NCI-H82 treated with DMSO at 0.1 percent for 48 hours (cell line): ENCODE measurements at regions not wholly inside any gene's neighbourhood (a gene's known extent, or its start where the extent isn't known, plus 50 kb on each side); places are given as distances from the start of the nearest gene placed in this dataset.

ENCODE experiments used
- DNase-seq: peaks from one replicate; lab custom pipeline; 2025; ENCODE audit not compliant: unreplicated experiment; lab: John Stamatoyannopoulos, UW

GRCh38 chr5:3297853-3298252, 297.8 kb upstream of the IRX1 start:
- DNase-seq, result no peak

DNA sequence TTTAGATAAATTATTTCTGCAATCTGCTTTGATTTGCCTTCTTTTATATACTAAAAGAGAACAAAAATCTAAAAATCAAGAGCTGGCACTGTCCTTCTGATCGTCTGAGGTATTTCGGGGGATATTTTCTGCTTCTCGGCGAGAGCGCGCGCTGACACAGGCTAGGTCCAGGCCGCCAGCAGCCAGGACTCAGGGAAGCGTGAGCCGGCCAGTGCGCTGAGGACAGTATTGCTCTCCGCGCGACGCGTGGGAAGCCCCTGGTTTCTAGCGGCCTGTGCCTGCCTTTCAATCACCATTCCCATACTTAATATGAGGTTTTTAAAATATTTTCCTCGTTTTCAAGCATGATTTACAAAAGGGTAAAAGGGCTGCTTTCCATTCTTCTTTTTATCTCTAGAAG, 307.3 kb upstream of the IRX1 start:
- DNase-seq, result no peak

GRCh38 chr5:3287516-3287915, 308.1 kb upstream of the IRX1 start:
- no peak for DNase-seq

GRCh38 chr5:3285621-3286020, 310.0 kb upstream of the IRX1 start:
- DNase-seq, result no peak

DNA sequence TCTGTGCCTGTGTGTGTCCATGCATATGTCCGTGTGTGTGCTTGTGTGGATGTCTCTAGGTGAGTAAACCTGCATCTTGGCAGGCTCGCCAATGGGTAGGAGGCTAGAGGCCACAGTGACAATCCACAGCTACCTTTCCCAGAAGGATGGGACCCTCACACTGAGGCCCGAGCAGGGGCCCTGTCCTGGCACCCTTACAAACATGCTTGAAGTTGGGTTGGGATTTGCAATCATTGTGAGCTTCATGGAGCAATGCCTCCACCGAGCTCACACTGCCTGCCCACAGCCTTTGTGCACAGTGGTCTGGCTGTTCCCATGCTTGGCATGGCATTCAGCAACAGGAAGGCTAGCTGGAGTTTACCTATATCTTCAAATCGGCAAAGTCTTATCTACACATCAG, 311.1 kb upstream of the IRX1 start:
- no peak for DNase-seq

DNA sequence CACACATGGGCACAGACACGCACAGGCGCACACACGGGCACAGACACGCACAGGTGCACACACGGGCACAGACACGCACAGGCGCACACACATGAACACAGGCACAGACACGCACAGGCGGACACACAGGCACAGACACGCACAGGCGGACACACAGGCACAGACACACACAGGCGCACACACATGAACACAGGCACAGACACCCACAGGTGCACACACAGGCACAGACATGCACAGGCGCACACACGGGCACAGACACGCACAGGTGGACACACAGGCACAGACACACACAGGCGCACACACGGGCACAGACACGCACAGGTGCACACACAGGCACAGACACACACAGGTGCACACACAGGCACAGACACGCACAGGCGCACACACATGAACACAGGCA, 312.8 kb upstream of the IRX1 start:
- no peak for DNase-seq

DNA sequence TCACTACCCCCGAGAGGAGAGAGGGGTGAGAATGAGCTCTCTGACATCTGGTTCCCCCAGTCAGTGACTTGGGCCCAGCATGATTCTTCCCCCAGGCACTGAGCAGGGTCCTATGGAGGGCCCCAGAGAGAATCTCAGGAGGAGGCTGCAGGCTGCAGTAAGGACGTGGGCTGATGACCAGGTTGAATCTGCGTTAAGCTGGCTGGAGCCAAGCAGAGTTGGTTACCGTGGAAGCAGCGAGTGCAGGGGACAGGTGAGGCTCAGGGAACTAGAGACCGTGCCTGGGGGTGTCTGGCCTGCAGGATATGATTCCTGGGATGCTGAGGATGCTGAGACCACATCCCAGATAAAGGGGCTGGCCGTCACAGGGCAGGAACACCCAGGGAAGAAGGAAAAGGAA, 314.3 kb upstream of the IRX1 start:
- no peak for DNase-seq

DNA sequence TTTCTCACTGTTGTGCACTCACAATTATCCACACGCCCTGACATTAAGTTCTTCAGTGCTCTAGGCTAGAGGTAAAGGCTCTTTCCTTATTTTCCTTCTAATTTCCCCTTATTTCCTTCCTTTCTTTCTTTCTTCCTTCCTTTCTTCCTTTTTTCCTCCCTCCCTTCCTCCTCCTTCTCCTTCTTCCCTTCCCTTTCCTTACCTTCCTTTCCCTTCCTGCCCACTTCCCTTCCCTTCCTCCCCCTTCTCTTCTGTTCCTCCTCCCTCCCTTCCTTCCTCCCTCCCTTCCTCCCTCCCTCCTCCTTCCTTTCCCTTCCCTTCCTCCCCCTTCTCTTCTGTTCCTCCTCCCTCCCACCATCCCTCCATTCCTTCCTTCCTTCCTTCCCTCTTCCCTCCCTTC, 317.0 kb upstream of the IRX1 start:
- DNase-seq, result no peak

- DNase-seq, result no peak
Observed at GRCh38 chr5:3277590-3278196, 317.9 kb upstream of the IRX1 start.

DNA sequence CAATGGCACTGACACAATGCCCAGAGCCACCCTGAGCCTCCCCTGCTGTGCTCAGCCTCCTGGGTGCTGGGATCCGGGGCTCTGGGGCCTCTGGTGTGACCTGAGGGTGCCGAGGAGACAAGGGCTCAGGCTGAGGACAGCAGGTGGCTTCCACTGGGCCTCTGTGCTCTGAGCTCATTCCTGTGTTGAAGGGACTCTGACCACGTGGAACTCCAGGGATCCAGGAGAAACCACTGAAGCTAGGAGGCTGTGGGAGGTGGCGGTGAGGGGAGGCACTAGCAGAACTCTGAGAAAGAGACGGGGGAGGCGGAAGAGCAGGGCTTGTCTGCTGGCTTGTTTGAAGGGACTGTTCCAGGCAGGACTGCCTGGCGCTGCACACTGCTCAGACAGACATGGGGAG, 318.7 kb upstream of the IRX1 start:
- DNase-seq, result no peak

- no peak for DNase-seq
Observed at GRCh38 chr5:3269395-3270169, 326.1 kb upstream of the IRX1 start.

DNA sequence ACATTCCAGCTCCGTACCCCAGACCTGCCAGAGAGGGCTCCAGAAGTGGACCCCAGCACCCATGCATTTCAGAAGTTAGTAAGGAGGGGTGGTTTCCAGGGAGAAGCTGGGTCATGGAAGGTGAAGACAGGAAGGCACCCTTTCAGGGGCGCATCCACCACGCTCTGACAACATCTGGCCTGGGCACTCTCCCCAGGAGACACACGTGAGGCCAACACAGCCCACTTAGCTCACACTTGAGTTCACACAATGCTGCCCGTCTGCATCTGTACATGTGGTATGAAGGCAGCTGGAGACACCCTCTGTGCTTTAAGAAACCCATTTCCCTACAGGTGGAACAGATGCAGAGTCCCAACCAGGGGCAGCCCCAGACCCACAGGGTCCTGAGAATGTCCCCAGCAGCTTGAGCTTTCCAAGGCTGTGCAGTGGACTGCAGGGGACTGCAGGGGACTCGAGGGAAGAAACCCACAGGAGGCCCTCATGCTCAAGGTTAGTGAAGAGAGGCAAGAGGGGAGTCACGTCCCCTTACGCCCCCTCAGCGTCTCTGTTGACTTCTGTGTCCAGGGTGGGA, 326.8 kb upstream of the IRX1 start:
- DNase-seq, result no peak

DNA sequence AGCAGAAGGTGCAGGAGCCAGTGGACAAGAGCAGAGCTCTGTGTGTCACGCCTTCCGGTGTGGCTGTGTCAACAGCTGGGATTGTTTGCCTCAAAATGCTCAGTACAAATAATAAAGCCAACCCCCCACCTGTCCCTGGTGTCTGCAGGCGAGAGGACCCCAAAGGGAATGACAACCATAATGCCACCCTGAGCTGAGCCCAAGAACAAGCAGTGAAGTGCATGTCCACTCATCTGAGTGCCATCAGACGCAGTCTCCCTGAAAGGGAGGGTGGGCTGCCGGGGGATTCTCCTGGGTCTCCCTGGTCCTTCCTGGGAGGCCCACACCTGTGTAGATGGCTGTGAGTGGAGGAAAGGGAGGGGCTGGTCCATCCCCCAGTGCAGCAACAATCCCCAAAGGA, 328.8 kb upstream of the IRX1 start:
- DNase-seq, result no peak

GRCh38 chr5:3265936-3266335, 329.7 kb upstream of the IRX1 start:
- no peak for DNase-seq

- no peak for DNase-seq
Observed at GRCh38 chr5:3265131-3265885, 330.3 kb upstream of the IRX1 start.

GRCh38 chr5:3262451-3262850, 333.2 kb upstream of the IRX1 start:
- DNase-seq, result no peak

DNA sequence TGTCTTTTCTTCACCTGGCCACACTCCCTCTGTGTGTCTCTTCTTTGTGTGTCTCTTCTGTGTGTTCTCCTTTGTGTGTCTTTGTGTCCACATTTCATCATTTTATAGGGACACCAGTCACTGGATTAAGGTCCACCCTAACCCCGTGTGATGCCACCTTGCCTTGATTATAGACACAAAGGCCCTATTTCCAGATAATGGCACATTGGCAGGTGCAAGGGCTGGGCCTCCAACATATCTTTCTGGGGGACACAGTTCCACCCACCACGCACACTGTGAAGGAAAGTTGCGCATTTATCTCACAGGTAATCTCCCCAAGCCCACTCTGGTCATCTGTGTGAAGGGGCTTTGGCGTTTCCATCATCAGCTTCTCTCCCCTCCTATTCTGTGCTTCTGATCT, 334.6 kb upstream of the IRX1 start:
- DNase-seq, result no peak

- no peak for DNase-seq
Observed at GRCh38 chr5:3258050-3258449, 337.6 kb upstream of the IRX1 start.

- no peak for DNase-seq
Observed at GRCh38 chr5:3252235-3252634, 343.4 kb upstream of the IRX1 start.

DNA sequence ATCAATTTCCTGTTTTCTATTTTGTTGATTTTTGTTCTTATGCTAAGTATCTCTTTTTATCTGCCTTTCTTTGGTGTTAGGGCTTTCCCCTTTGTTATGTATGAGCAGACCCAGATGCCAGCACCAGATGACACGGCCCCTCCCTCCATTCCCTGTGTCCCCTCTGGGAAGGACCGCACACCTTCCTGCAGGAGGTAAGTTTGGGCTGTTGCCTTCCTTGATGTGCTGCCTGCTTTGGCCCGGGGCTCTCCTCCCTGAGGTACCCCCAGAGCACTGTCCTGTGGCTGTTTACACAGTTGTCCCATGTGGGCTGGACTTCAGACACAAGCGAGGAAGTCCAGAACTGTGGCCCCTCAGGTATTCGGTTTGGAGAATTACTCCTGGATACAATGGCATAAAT, 343.8 kb upstream of the IRX1 start:
- DNase-seq, result no peak

DNA sequence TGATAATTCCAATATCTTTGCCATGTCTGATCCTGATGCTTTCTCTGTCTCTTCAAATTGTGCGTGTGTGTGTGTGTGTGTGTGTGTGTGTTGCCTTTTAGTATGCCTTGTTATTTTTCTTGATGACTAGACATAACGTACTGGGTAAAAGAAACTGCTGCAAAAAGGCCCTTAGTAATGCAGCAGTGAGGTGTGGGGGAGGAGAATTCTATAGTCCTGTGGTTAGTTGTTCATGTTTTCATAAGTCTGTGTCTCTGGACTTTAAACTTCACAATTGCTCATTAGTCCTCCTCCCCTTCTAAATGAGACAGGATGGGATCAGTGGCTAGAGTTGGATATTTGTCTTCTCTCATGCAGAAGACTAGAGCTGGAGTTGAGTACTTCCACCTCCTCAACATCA, 346.2 kb upstream of the IRX1 start:
- no peak for DNase-seq

GRCh38 chr5:3237276-3237868, 358.3 kb upstream of the IRX1 start:
- no peak for DNase-seq
